Ammon's horn (tissue), 1 donor: ENCODE measurements at regions not wholly inside any gene's neighbourhood (a gene's known extent, or its start where the extent isn't known, plus 50 kb on each side); places are given as distances from the start of the nearest gene placed in this dataset.

Source experiments
- DNase-seq: peaks from one replicate; pipeline ENCODE4 v3.0.0-alpha.2; 2016; ENCODE audit warnings: low spot score

GRCh38 chr15:75134748-75135147 is 66.9 kb upstream of the C15orf39 start:
- no peak for DNase-seq

DNA sequence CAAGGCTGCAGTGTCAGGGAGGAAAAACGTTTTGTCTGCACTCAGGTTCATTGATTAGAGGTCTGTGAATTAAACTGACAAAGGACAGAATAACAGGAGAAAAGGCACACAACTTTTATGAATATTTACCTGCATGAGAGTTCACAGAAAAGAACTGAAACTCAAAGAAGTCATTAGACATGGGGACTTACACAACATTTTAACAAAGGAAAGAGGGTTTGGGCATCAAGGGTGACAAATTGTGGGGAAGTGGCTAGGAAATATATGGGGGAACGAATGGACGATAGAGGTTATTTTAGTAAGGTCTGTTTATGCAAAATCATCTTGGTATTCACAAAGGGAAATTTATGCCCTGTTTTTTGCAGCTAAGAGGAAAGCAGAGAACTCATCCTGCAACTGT is 65.6 kb upstream of the C15orf39 start:
- DNase-seq = no peak

- DNase-seq = no peak
These were observed 64.9 kb upstream of the C15orf39 start for GRCh38 chr15:75136758-75137157.

- DNase-seq = peak; percentile 13
These were observed 63.4 kb upstream of the C15orf39 start for GRCh38 chr15:75138016-75138999.

- no peak for DNase-seq
These were observed 61.4 kb upstream of the C15orf39 start for GRCh38 chr15:75140080-75140879.

DNA sequence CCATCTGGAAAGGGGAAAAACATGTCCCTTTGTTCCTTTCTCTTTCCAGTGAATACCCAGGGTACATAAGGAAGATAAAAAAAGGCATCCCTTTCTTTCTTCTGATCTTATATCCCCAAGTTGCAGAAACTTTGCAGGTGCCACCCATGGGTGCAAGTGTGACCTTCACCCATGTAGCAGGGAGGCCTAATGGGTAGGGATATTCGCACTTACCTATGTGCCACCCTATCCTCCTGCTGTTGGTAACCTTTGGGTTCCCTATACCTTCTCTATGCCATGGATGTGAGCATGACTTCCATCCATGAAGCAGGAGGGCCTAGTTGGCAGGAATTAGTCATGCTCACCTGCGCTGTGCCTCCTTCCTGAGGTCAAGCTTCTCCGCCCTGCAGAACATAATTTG is 59.2 kb upstream of the C15orf39 start:
- DNase-seq = no peak

DNA sequence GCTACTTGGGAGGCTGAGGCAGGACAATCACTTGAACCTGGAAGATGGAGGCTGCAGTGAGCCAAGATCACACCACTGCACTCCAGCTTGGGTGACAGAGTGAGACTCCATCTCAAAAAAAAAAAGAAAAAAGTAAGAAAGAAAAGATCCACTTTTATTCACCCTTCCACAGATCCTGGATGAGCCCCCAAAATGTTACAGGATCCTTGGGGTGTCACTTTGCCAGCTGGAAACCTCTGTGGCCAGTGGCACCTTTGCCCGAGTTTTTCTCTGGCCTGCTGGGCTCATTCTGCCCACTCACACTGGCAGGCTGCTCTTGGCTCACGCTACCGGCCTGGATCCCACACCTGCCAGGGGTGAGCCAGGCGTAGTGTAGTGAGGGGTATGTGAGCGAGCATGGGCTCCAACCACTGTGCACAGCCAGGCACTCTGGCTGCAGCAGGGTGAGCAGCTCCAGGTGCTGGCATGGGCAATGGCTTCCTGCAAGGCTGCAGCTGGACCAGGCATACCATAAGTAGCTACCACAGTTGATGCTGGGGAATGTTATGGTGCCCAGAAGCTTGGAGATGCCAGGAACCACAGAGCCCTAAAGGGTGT is 57.8 kb upstream of the C15orf39 start:
- no peak for DNase-seq

DNA sequence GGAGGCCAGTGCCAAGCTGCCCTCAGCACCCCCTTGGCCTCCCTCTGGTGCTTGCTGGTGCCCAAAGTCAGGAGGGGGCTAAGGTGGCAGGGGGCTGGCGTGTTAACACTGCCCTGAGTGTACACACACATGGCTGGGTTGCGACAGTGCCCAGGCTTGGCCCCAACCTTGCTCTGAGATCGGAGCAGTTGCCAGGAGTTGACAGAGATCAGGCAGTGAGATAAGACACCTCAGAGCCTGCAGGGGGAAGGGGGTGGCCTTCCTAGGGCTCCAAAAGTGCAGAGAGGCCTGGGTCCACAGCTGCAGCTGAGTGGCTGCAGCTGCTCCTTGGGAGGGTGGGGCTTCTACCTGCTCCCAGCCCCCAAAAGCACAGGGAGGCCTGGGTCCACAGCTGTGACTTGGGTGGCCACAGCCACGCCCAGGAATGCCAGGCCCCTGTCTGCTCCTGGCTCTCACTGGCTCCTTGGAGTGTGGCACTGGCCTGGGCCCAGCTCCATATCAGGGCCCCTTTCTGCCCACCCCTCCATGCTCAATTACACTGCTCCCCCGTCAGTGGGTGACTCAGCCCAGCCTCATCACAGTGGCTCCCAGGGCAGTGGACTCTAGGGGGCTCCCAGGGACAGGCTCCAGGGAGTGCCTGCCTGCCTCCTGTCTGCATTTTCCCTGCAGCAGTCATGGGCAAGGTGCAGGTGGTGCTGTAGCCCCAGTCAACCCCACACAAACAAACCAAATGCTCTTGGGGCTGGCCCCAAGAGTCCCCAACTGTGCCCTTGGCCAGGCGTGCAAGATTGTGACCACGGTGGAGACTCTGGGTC is 56.4 kb upstream of the C15orf39 start:
- no peak for DNase-seq

DNA sequence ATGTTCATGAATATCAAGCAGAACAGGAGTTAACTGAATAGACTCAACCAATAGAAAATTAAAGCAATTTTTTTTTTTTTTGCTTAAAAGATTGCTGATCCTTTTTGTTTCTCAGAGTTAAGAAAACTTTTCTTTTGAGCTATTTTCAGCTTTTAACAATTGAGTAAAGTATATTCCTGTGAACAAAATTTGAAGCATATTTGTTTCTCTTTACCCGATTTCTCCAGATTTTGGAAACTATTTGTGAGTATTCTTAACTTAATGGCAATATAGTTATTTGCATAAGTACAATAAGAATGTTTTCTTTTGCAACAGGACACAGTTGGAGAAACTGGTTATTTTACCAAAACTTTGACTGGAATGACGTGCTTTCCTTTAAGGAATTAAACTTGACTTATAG is 53.4 kb upstream of the C15orf39 start:
- DNase-seq = no peak

DNA sequence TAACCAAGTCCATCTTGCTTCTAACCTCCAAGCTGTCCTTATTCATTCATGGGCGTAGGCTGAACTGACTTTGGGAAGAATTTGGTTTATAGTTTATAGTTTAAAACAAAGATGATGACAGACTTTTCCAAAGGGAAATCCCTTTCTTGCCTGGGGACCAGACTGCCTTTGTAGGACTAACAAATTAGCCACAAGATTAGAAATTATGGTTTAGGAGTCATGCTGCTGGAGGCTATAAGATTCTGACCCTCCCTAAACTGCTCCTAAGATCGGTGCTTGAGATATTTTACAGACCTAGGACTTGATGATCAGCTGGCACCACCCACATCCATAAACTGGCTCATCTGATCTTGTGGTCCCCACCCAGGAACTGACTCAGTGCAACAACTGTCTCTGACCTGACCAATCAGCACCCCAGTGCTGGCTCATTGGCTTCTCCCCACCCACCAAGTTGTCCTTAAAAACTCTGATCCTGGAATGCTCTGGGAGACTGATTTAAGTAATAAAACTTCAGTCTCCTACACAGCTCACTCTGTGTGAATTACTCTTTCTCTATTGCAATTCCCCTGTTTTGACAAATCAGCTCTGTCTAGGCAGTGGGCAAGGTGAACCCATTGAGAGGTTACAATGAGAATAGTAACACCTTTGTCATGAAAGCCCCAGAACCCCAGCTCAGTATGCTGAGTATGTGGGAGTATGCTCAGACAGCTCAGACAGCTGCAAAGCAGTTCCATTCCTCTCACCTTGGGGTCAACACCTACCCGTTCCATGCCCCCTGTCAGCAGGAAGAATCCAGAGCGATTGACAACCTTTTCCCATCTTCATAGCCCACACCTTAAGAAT is 51.6 kb upstream of the C15orf39 start:
- DNase-seq = no peak

GRCh38 chr15:75151214-75152128 is 50.2 kb upstream of the C15orf39 start:
- DNase-seq = no peak
